H9 (cell line): ENCODE measurements at regions not wholly inside any gene's neighbourhood (a gene's known extent, or its start where the extent isn't known, plus 50 kb on each side); places are given as distances from the start of the nearest gene placed in this dataset.
"Not testable (repeated sequence)": the region's sequence is repeated elsewhere in the genome, so short reads cannot be mapped to it uniquely, and the experiment has no call there.

ENCODE experiments used
- DNase-seq: peaks from one replicate; pipeline ENCODE4 v3.0.0-alpha.2; 2017
- H2AFZ ChIP-seq: one replicate; pipeline ENCODE4 v1.6.1; 2013; ENCODE audit warnings: mild to moderate bottlenecking, low read length, control low read depth, moderate library complexity
- H2AK5ac ChIP-seq: 2 replicates; pipeline ENCODE4 v1.6.1; 2013; ENCODE audit warnings: low read length, control low read depth, mixed read lengths; ENCODE audit not compliant: insufficient read length
- H2BK120ac ChIP-seq: one replicate; pipeline ENCODE4 v1.6.1; 2013; ENCODE audit warnings: low read depth, mild to moderate bottlenecking, low read length, control low read depth, inconsistent platforms; ENCODE audit not compliant: poor library complexity, severe bottlenecking
- H2BK12ac ChIP-seq: 2 replicates; pipeline ENCODE4 v1.6.1; 2013; ENCODE audit warnings: low read length, control low read depth, mixed read lengths, low read depth; ENCODE audit not compliant: insufficient read length
- H2BK15ac ChIP-seq: 2 replicates; pipeline ENCODE4 v1.6.1; 2013; ENCODE audit warnings: low read depth, low read length, control low read depth
- H2BK20ac ChIP-seq: one replicate; pipeline ENCODE4 v1.6.1; 2013; ENCODE audit warnings: low read depth, mild to moderate bottlenecking, low read length, control low read depth, inconsistent platforms; ENCODE audit not compliant: poor library complexity, severe bottlenecking
- H2BK5ac ChIP-seq: 2 replicates; pipeline ENCODE4 v1.6.1; 2013; ENCODE audit warnings: low read length, control low read depth, mixed read lengths; ENCODE audit not compliant: insufficient read length
- H3K14ac ChIP-seq: 2 replicates; pipeline ENCODE4 v1.6.1; 2013; ENCODE audit warnings: low read length, control low read depth; ENCODE audit not compliant: insufficient read depth
- H3K18ac ChIP-seq: 2 replicates; pipeline ENCODE4 v1.6.1; 2013; ENCODE audit warnings: low read depth, mild to moderate bottlenecking, mixed read lengths, low read length, control low read depth; ENCODE audit not compliant: insufficient read length
- H3K23ac ChIP-seq: 2 replicates; pipeline ENCODE4 v1.6.1; 2013; ENCODE audit warnings: low read length, control low read depth, mixed read lengths, low read depth; ENCODE audit not compliant: insufficient read length
- H3K23me2 ChIP-seq: 2 replicates; pipeline ENCODE4 v1.6.1; 2013; ENCODE audit warnings: low read depth, mild to moderate bottlenecking, mixed read lengths, low read length, control low read depth; ENCODE audit not compliant: insufficient read length, poor library complexity, severe bottlenecking
- H3K27ac ChIP-seq: 2 replicates; pipeline ENCODE4 v1.5.1; 2013; ENCODE audit warnings: low read length, control low read depth, mixed read lengths, low read depth; ENCODE audit not compliant: insufficient read length
- H3K27me3 ChIP-seq: 2 replicates; pipeline ENCODE4 v1.6.1; 2013; ENCODE audit warnings: low read length, control low read depth, inconsistent platforms; ENCODE audit not compliant: insufficient read depth
- H3K4ac ChIP-seq: 2 replicates; pipeline ENCODE4 v1.6.1; 2013; ENCODE audit warnings: low read depth, mild to moderate bottlenecking, control low read depth, inconsistent platforms, low read length, moderate library complexity
- H3K4me1 ChIP-seq: 2 replicates; pipeline ENCODE4 v1.6.1; 2013; ENCODE audit warnings: low read length, control low read depth, inconsistent platforms; ENCODE audit not compliant: insufficient read depth
- H3K4me2 ChIP-seq: 2 replicates; pipeline ENCODE4 v1.6.1; 2013; ENCODE audit warnings: low read length, control low read depth, mixed read lengths; ENCODE audit not compliant: insufficient read length, insufficient read depth
- H3K56ac ChIP-seq: 2 replicates; pipeline ENCODE4 v1.6.1; 2013; ENCODE audit warnings: low read depth, mild to moderate bottlenecking, mixed read lengths, low read length, control low read depth; ENCODE audit not compliant: insufficient read length
- H3K79me1 ChIP-seq: 2 replicates; pipeline ENCODE4 v1.6.1; 2013; ENCODE audit warnings: low read depth, mild to moderate bottlenecking, moderate library complexity, low read length, control low read depth, inconsistent platforms; ENCODE audit not compliant: insufficient read depth, poor library complexity, severe bottlenecking
- H3K79me2 ChIP-seq: 2 replicates; pipeline ENCODE4 v1.6.1; 2013; ENCODE audit warnings: low read length, control low read depth, inconsistent platforms; ENCODE audit not compliant: insufficient read depth
- H3K9ac ChIP-seq: 2 replicates; pipeline ENCODE4 v1.6.1; 2013; ENCODE audit warnings: low read length, control low read depth, mixed read lengths; ENCODE audit not compliant: insufficient read length; ENCODE audit errors: extremely low read depth
- H3K9me3 ChIP-seq: one replicate; pipeline ENCODE4 v1.6.1; 2013; ENCODE audit warnings: low read depth, low read length, inconsistent platforms; ENCODE audit not compliant: control insufficient read depth
- H3T11ph ChIP-seq: one replicate; pipeline ENCODE4 v1.6.1; 2013; ENCODE audit warnings: mild to moderate bottlenecking, low read length, control low read depth, inconsistent platforms
- H4K20me1 ChIP-seq: one replicate; pipeline ENCODE4 v1.6.1; 2013; ENCODE audit not compliant: control insufficient read depth, insufficient read length, insufficient read depth
- H4K5ac ChIP-seq: 2 replicates; pipeline ENCODE4 v1.6.1; 2013; ENCODE audit warnings: low read depth, mild to moderate bottlenecking, mixed read lengths, low read length, control low read depth; ENCODE audit not compliant: insufficient read length
- H4K8ac ChIP-seq: replicated peaks from 2 replicates; pipeline ENCODE4 v1.6.1; 2013; ENCODE audit warnings: low read length, control low read depth, mixed read lengths, low read depth; ENCODE audit not compliant: insufficient read length
- H4K91ac ChIP-seq: 2 replicates; pipeline ENCODE4 v1.6.1; 2013; ENCODE audit warnings: low read depth, mild to moderate bottlenecking, moderate library complexity, mixed read lengths, low read length, control low read depth; ENCODE audit not compliant: insufficient read length
- H3K27ac Mint-ChIP-seq, 3 experiments: 2 replicates in 2 of 3; 3 replicates in 1 of 3; pipeline ENCODE4 v1.8.0; 2020 to 2021; ENCODE audit warnings: mixed read lengths in 3 of 3, mild to moderate bottlenecking in 1 of 3, moderate library complexity in 1 of 3
- H3K27me3 Mint-ChIP-seq: 2 replicates; pipeline ENCODE4 v1.8.0; 2021; ENCODE audit warnings: low read depth, mild to moderate bottlenecking, moderate library complexity, mixed read lengths
- H3K36me3 Mint-ChIP-seq, 3 experiments: 2 replicates in 2 of 3; 3 replicates in 1 of 3; pipeline ENCODE4 v1.8.0; 2020 to 2021; ENCODE audit warnings: low read depth in 3 of 3, mixed read lengths in 3 of 3; ENCODE audit not compliant: insufficient read depth in 1 of 3
- H3K4me1 Mint-ChIP-seq, 2 experiments: 2 replicates each; pipeline ENCODE4 v1.8.0; 2020; ENCODE audit warnings: mixed read lengths in 2 of 2
- H3K4me3 Mint-ChIP-seq, 2 experiments: 2 replicates in 1 of 2; 3 replicates in 1 of 2; pipeline ENCODE4 v1.8.0; 2020 to 2021; ENCODE audit warnings: mild to moderate bottlenecking in 2 of 2, mixed read lengths in 2 of 2, moderate library complexity in 1 of 2
- H3K9me3 Mint-ChIP-seq, 2 experiments: 2 replicates in 1 of 2; 3 replicates in 1 of 2; pipeline ENCODE4 v1.8.0; 2020; ENCODE audit warnings: mild to moderate bottlenecking in 2 of 2, mixed read lengths in 2 of 2, moderate library complexity in 1 of 2
- WGBS: extraction: QIAGEN DNeasy Blood & Tissue Kit; methylation state at CpG from one replicate; pipeline ENCODE4 v1.1.7; 2013; ENCODE audit warnings: missing lambda C conversion rate, low lambda C conversion rate, mixed read lengths; ENCODE audit not compliant: insufficient read length; ENCODE audit errors: extremely low coverage; 5-methylcytosine and 5-hydroxymethylcytosine counted together
- TF ChIP-seq, protein P1 (sequence below): fragments of 200-600 bp; sonication (generic); conservative IDR thresholded peaks from 3 replicates; pipeline ENCODE4 v1.8.0; 2021; ENCODE audit warnings: antibody characterized with exemption, mild to moderate bottlenecking

DNA sequence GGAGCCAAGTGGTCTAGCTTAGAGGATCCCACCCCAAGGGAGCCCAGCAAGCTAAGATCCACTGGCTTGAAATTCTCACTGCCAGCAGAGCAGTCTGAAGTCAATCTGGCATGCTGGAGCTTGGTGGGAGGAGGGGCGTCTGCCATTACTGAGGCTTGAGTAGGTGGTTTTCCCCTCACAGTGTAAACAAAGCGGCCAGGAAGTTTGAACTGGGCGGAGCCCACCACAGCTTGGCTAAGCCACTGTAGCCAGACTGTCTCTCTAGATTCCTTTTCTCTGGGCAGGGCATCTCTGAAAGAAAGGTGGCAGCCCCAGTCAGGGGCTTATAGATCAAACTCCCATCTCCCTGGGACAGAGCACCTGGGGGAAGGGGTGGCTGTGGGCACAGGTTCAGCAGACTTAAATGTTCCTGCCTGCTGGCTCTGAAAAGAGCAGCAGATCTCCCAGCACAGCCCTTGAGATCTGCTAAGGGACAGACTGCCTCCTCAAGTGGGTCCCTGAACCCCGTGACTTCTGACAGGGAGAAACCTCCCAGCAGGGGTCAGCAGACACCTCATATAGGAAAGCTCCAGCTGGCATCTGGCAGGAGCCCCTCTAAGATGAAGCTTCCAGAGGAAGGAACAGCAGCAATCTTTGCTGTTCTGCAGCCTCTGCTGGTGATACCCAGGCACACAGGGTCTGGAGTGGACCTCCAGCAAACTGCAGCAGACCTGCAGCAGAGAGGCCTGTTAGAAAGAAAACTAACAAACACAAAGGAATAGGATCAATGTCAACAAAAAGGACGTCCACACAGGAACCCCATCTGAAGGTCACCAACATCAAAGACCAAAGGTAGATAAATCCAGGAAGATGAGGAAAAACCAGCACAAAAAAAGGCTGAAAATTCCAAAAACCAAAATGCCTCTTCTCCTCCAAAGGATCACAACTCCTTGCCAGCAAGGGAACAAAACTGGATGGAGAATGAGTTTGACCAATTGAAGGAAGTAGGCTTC lies 215.6 kb upstream of the TET2 start:
- H3K27ac Mint-ChIP-seq, H3K14ac ChIP-seq, H2BK20ac ChIP-seq, H3K4me1 ChIP-seq, H3K18ac ChIP-seq, H3K23me2 ChIP-seq, H3K4me3 Mint-ChIP-seq, H3K23ac ChIP-seq, H3K56ac ChIP-seq, H3K36me3 Mint-ChIP-seq, H2BK5ac ChIP-seq, H3K9me3 ChIP-seq, H3K9me3 Mint-ChIP-seq, H2BK15ac ChIP-seq, H3K4ac ChIP-seq, H4K5ac ChIP-seq, H2BK120ac ChIP-seq, H3K4me2 ChIP-seq, H4K91ac ChIP-seq, H3K79me2 ChIP-seq, H3K27me3 ChIP-seq, H3K27ac ChIP-seq, H3K79me1 ChIP-seq, H2AFZ ChIP-seq, H4K8ac ChIP-seq, H3K9ac ChIP-seq, H2BK12ac ChIP-seq, H3T11ph ChIP-seq, H4K20me1 ChIP-seq, H2AK5ac ChIP-seq: not testable (repeated sequence)
- DNase-seq = peak; percentile 63
- Mint-ChIP-seq H3K27me3 (peaks cover 69% of the 10 kb centered on the region), H3K4me1 (peaks cover 11 to 16% of the 10 kb centered on the region in 2 experiments; a peak in 3 of 4 replicates)
- TF ChIP-seq, protein P1, sequence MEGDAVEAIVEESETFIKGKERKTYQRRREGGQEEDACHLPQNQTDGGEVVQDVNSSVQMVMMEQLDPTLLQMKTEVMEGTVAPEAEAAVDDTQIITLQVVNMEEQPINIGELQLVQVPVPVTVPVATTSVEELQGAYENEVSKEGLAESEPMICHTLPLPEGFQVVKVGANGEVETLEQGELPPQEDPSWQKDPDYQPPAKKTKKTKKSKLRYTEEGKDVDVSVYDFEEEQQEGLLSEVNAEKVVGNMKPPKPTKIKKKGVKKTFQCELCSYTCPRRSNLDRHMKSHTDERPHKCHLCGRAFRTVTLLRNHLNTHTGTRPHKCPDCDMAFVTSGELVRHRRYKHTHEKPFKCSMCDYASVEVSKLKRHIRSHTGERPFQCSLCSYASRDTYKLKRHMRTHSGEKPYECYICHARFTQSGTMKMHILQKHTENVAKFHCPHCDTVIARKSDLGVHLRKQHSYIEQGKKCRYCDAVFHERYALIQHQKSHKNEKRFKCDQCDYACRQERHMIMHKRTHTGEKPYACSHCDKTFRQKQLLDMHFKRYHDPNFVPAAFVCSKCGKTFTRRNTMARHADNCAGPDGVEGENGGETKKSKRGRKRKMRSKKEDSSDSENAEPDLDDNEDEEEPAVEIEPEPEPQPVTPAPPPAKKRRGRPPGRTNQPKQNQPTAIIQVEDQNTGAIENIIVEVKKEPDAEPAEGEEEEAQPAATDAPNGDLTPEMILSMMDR = 0 out of 3 replicates have a peak, but pooled peaks have one; percentile 20
- WGBS = no CpG with 5 or more reads among the region's 5 CpGs
